OCI-LY1 (cell line): ENCODE measurements at regions not wholly inside any gene's neighbourhood (a gene's known extent, or its start where the extent isn't known, plus 50 kb on each side); places are given as distances from the start of the nearest gene placed in this dataset.
"Not testable (repeated sequence)": the region's sequence is repeated elsewhere in the genome, so short reads cannot be mapped to it uniquely, and the experiment has no call there.

ENCODE experiments used
- H2AFZ ChIP-seq: fragments of 200-600 bp; sonication (generic), shearing (Covaris generic); 2 replicates; pipeline ENCODE4 v1.6.0; 2014; ENCODE audit warnings: antibody characterized with exemption, mild to moderate bottlenecking, low read length
- H3F3A ChIP-seq: fragments of 200-600 bp; sonication (generic), shearing (Covaris generic); 2 replicates; pipeline ENCODE4 v1.6.0; 2014; ENCODE audit warnings: mild to moderate bottlenecking, antibody characterized with exemption, low read length, moderate library complexity; ENCODE audit not compliant: insufficient read depth
- H3K27ac ChIP-seq: fragments of 200-600 bp; sonication (generic); 2 replicates; pipeline ENCODE4 v1.5.1; 2014; ENCODE audit warnings: low read length, mixed run types, mild to moderate bottlenecking, low read depth; ENCODE audit not compliant: poor library complexity, severe bottlenecking
- H3K27me3 ChIP-seq: fragments of 200-600 bp; sonication (generic); 2 replicates; pipeline ENCODE4 v1.6.0; 2014; ENCODE audit warnings: antibody characterized with exemption, mild to moderate bottlenecking, low read length, moderate library complexity; ENCODE audit not compliant: insufficient read depth
- H3K36me3 ChIP-seq: fragments of 200-600 bp; sonication (generic); 2 replicates; pipeline ENCODE4 v1.6.1; 2014; ENCODE audit warnings: mild to moderate bottlenecking, antibody characterized with exemption, low read length, moderate library complexity, mixed read lengths; ENCODE audit not compliant: insufficient read depth
- H3K4me1 ChIP-seq: fragments of 200-600 bp; sonication (generic); 2 replicates; pipeline ENCODE4 v1.5.1; 2014; ENCODE audit warnings: mild to moderate bottlenecking, low read length, moderate library complexity; ENCODE audit not compliant: insufficient read depth, severe bottlenecking
- H3K4me2 ChIP-seq: fragments of 200-600 bp; sonication (generic), shearing (Covaris generic); 2 replicates; pipeline ENCODE4 v1.6.1; 2014; ENCODE audit warnings: low read length
- H3K4me3 ChIP-seq: fragments of 200-600 bp; sonication (generic); 2 replicates; pipeline ENCODE4 v1.5.1; 2014; ENCODE audit warnings: low read length, low read depth, mild to moderate bottlenecking, mixed read lengths; ENCODE audit not compliant: poor library complexity, severe bottlenecking
- H3K79me2 ChIP-seq: fragments of 200-600 bp; shearing (Covaris generic); 2 replicates; pipeline ENCODE4 v1.6.1; 2016; ENCODE audit warnings: mixed run types, low read length, mixed read lengths; ENCODE audit not compliant: insufficient read depth
- H3K9ac ChIP-seq: fragments of 200-600 bp; sonication (generic), shearing (Covaris generic); 2 replicates; pipeline ENCODE4 v1.6.1; 2014; ENCODE audit warnings: mild to moderate bottlenecking, low read length, mixed read lengths
- H3K9me2 ChIP-seq: fragments of 200-600 bp; sonication (generic), shearing (Covaris generic); 2 replicates; pipeline ENCODE4 v1.6.1; 2014; ENCODE audit warnings: low read depth, mild to moderate bottlenecking, low read length, mixed read lengths
- H3K9me3 ChIP-seq: fragments of 200-600 bp; shearing (Covaris generic); 2 replicates; pipeline ENCODE4 v1.6.1; 2014; ENCODE audit warnings: low read length, mixed read lengths
- H4K20me1 ChIP-seq: fragments of 200-600 bp; sonication (generic), shearing (Covaris generic); 2 replicates; pipeline ENCODE4 v1.6.0; 2016; ENCODE audit warnings: mild to moderate bottlenecking, low read length; ENCODE audit not compliant: insufficient read depth
- CTCF ChIP-seq: fragments of 200-600 bp; sonication (generic), shearing (Covaris generic); IDR thresholded peaks from 2 replicates; pipeline ENCODE4 v1.5.1; 2017; ENCODE audit warnings: mild to moderate bottlenecking, antibody characterized with exemption, low read length, moderate library complexity, mixed read lengths
- EZH2 ChIP-seq: fragments of 200-600 bp; sonication (generic), shearing (Covaris generic); IDR thresholded peaks from 2 replicates; pipeline ENCODE4 v1.8.0; 2017; ENCODE audit warnings: borderline replicate concordance, mixed run types, mild to moderate bottlenecking, antibody characterized with exemption, low read length, moderate library complexity, mixed read lengths

GRCh38 chr5:74971947-74972460 lies 80.4 kb downstream of the GCNT4 start:
- no peak overlapping the region for H2AFZ ChIP-seq
- H4K20me1 ChIP-seq, result no peaks in the 10 kb centered on the region
- no peaks in the 10 kb centered on the region for H3K79me2 ChIP-seq
- H3K9me3 ChIP-seq, result no peaks in the 10 kb centered on the region
- H3K4me2 ChIP-seq, result no peak overlapping the region
- TF ChIP-seq CTCF (no peak), EZH2 (no peak)
- no peak overlapping the region for H3K4me3 ChIP-seq
- H3F3A ChIP-seq, result no peaks in the 10 kb centered on the region
- no peaks in the 10 kb centered on the region for H3K36me3 ChIP-seq
- H3K9me2 ChIP-seq, result no peaks in the 10 kb centered on the region
- no peaks in the 10 kb centered on the region for H3K27me3 ChIP-seq
- no peaks in the 10 kb centered on the region for H3K4me1 ChIP-seq
- no peak overlapping the region for H3K9ac ChIP-seq
- no peak overlapping the region for H3K27ac ChIP-seq

GRCh38 chr5:74970891-74971290 lies 81.5 kb downstream of the GCNT4 start:
- H3K9me2 ChIP-seq, H3K36me3 ChIP-seq, H3K9ac ChIP-seq, H4K20me1 ChIP-seq, H3K4me2 ChIP-seq, H3K27ac ChIP-seq, H3K9me3 ChIP-seq, H3K27me3 ChIP-seq, H3K4me1 ChIP-seq, H2AFZ ChIP-seq, H3F3A ChIP-seq, H3K4me3 ChIP-seq, H3K79me2 ChIP-seq: not testable (repeated sequence)

- Histone ChIP-seq H3K79me2 (no peaks in the 10 kb centered on the region), H3F3A (no peaks in the 10 kb centered on the region), H3K4me2 (no peak overlapping the region), H4K20me1 (no peaks in the 10 kb centered on the region), H3K9me2 (no peaks in the 10 kb centered on the region), H3K4me3 (no peak overlapping the region), H2AFZ (no peak overlapping the region), H3K9me3 (no peaks in the 10 kb centered on the region), H3K4me1 (no peaks in the 10 kb centered on the region), H3K9ac (no peak overlapping the region), H3K36me3 (no peaks in the 10 kb centered on the region), H3K27me3 (no peaks in the 10 kb centered on the region), H3K27ac (no peak overlapping the region)
- TF ChIP-seq CTCF (no peak), EZH2 (no peak)
Observed at GRCh38 chr5:74969726-74970125, 82.6 kb downstream of the GCNT4 start.

GRCh38 chr5:74966141-74967026 lies 86.0 kb downstream of the GCNT4 start:
- Histone ChIP-seq H3K79me2 (no peaks in the 10 kb centered on the region), H2AFZ (no peak overlapping the region)
- TF ChIP-seq EZH2, result no peak
- no peak for TF ChIP-seq CTCF

More at GRCh38 chr5:74966141-74967026, 86.0 kb downstream of the GCNT4 start:
- no peaks in the 10 kb centered on the region for H3K27me3 ChIP-seq
- H3K4me2 ChIP-seq, result no peak overlapping the region
- no peaks in the 10 kb centered on the region for H3K4me1 ChIP-seq
- no peaks in the 10 kb centered on the region for H3F3A ChIP-seq
- H3K36me3 ChIP-seq, result no peaks in the 10 kb centered on the region
- no peak overlapping the region for H3K9ac ChIP-seq
- no peaks in the 10 kb centered on the region for H4K20me1 ChIP-seq
- H3K4me3 ChIP-seq, result no peak overlapping the region
- H3K9me3 ChIP-seq, result no peaks in the 10 kb centered on the region
- no peaks in the 10 kb centered on the region for H3K9me2 ChIP-seq
- no peak overlapping the region for H3K27ac ChIP-seq
